ENCODE measurements at regions not wholly inside any gene's neighbourhood (a gene's known extent, or its start where the extent isn't known, plus 50 kb on each side); places are given as distances from the start of the nearest gene placed in this dataset.

GRCh38 chr5:124650147-124650561 lies 96.3 kb downstream of the ZNF608 start:
- H3K27me3 ChIP-seq (ENCODE audit: control insufficient read depth, insufficient read depth, low read length) = no peaks in the 10 kb centered on the region
- H3K27ac ChIP-seq (ENCODE audit: low read depth, low read length) = no peak overlapping the region
- no peak overlapping the region for H3K9ac ChIP-seq (ENCODE audit: low read length)
- no peak overlapping the region for H3K4me3 ChIP-seq (ENCODE audit: low read length)
- peaks cover 16% of the 10 kb centered on the region for H3K4me1 ChIP-seq (ENCODE audit: control insufficient read depth, insufficient read depth, low read length)
- no peaks in the 10 kb centered on the region for H3K36me3 ChIP-seq (ENCODE audit: control insufficient read depth, insufficient read depth, low read length)

- peaks cover 12% of the 10 kb centered on the region for H3K4me1 ChIP-seq (ENCODE audit: control insufficient read depth, insufficient read depth, low read length)
- H3K36me3 ChIP-seq (ENCODE audit: control insufficient read depth, insufficient read depth, low read length) = no peaks in the 10 kb centered on the region
- no peak overlapping the region for H3K9ac ChIP-seq (ENCODE audit: low read length)
- H3K27me3 ChIP-seq (ENCODE audit: control insufficient read depth, insufficient read depth, low read length) = no peaks in the 10 kb centered on the region
- no peak overlapping the region for H3K27ac ChIP-seq (ENCODE audit: low read depth, low read length)
- H3K4me3 ChIP-seq (ENCODE audit: low read length) = no peak overlapping the region
Observed at GRCh38 chr5:124649491-124650146, 96.8 kb downstream of the ZNF608 start.

GRCh38 chr5:124648902-124649467 lies 97.5 kb downstream of the ZNF608 start:
- no peaks in the 10 kb centered on the region for H3K27me3 ChIP-seq (ENCODE audit: control insufficient read depth, insufficient read depth, low read length)
- H3K4me1 ChIP-seq (ENCODE audit: control insufficient read depth, insufficient read depth, low read length) = peaks cover 12% of the 10 kb centered on the region
- peaks cover 3% of the 10 kb centered on the region for H3K36me3 ChIP-seq (ENCODE audit: control insufficient read depth, insufficient read depth, low read length)
- no peak overlapping the region for H3K9ac ChIP-seq (ENCODE audit: low read length)
- H3K4me3 ChIP-seq (ENCODE audit: low read length) = no peak overlapping the region
- no peak overlapping the region for H3K27ac ChIP-seq (ENCODE audit: low read depth, low read length)

GRCh38 chr5:124647352-124647751 lies 99.1 kb downstream of the ZNF608 start:
- peaks cover 3% of the 10 kb centered on the region for H3K36me3 ChIP-seq (ENCODE audit: control insufficient read depth, insufficient read depth, low read length)
- peaks cover 10% of the 10 kb centered on the region for H3K4me1 ChIP-seq (ENCODE audit: control insufficient read depth, insufficient read depth, low read length)
- no peak overlapping the region for H3K4me3 ChIP-seq (ENCODE audit: low read length)
- no peak overlapping the region for H3K27ac ChIP-seq (ENCODE audit: low read depth, low read length)
- H3K9ac ChIP-seq (ENCODE audit: low read length) = no peak overlapping the region
- no peaks in the 10 kb centered on the region for H3K27me3 ChIP-seq (ENCODE audit: control insufficient read depth, insufficient read depth, low read length)

- Histone ChIP-seq H3K9ac (ENCODE audit: low read length) (no peak overlapping the region), H3K27ac (ENCODE audit: low read depth, low read length) (no peak overlapping the region), H3K36me3 (ENCODE audit: control insufficient read depth, insufficient read depth, low read length) (peaks cover 3% of the 10 kb centered on the region), H3K4me3 (ENCODE audit: low read length) (no peak overlapping the region), H3K27me3 (ENCODE audit: control insufficient read depth, insufficient read depth, low read length) (no peaks in the 10 kb centered on the region), H3K4me1 (ENCODE audit: control insufficient read depth, insufficient read depth, low read length) (peaks cover 5% of the 10 kb centered on the region)
Observed at GRCh38 chr5:124645396-124645795, 101.0 kb downstream of the ZNF608 start.

- Histone ChIP-seq H3K9ac (ENCODE audit: low read length) (no peak overlapping the region), H3K36me3 (ENCODE audit: control insufficient read depth, insufficient read depth, low read length) (peaks cover 3% of the 10 kb centered on the region), H3K27ac (ENCODE audit: low read depth, low read length) (no peak overlapping the region), H3K4me3 (ENCODE audit: low read length) (no peak overlapping the region), H3K27me3 (ENCODE audit: control insufficient read depth, insufficient read depth, low read length) (no peaks in the 10 kb centered on the region), H3K4me1 (ENCODE audit: control insufficient read depth, insufficient read depth, low read length) (peaks cover 2% of the 10 kb centered on the region)
Observed at GRCh38 chr5:124644582-124644981, 101.9 kb downstream of the ZNF608 start.

- H3K4me1 ChIP-seq (ENCODE audit: control insufficient read depth, insufficient read depth, low read length) = no peaks in the 10 kb centered on the region
- peaks cover 3% of the 10 kb centered on the region for H3K36me3 ChIP-seq (ENCODE audit: control insufficient read depth, insufficient read depth, low read length)
- no peak overlapping the region for H3K9ac ChIP-seq (ENCODE audit: low read length)
- no peaks in the 10 kb centered on the region for H3K27me3 ChIP-seq (ENCODE audit: control insufficient read depth, insufficient read depth, low read length)
- no peak overlapping the region for H3K27ac ChIP-seq (ENCODE audit: low read depth, low read length)
- H3K4me3 ChIP-seq (ENCODE audit: low read length) = no peak overlapping the region
Observed at GRCh38 chr5:124644138-124644537, 102.3 kb downstream of the ZNF608 start.

GRCh38 chr5:124643336-124643735 lies 103.1 kb downstream of the ZNF608 start:
- H3K4me3 ChIP-seq (ENCODE audit: low read length) = no peak overlapping the region

GRCh38 chr5:124642151-124642550 lies 104.3 kb downstream of the ZNF608 start:
- Histone ChIP-seq H3K4me1 (ENCODE audit: control insufficient read depth, insufficient read depth, low read length) (no peaks in the 10 kb centered on the region), H3K27me3 (ENCODE audit: control insufficient read depth, insufficient read depth, low read length) (no peaks in the 10 kb centered on the region), H3K9ac (ENCODE audit: low read length) (no peak overlapping the region), H3K27ac (ENCODE audit: low read depth, low read length) (no peak overlapping the region), H3K4me3 (ENCODE audit: low read length) (no peak overlapping the region), H3K36me3 (ENCODE audit: control insufficient read depth, insufficient read depth, low read length) (peaks cover 3% of the 10 kb centered on the region)

More at GRCh38 chr5:124643336-124643735, 103.1 kb downstream of the ZNF608 start:
- H3K9ac ChIP-seq (ENCODE audit: low read length) = no peak overlapping the region
- no peaks in the 10 kb centered on the region for H3K27me3 ChIP-seq (ENCODE audit: control insufficient read depth, insufficient read depth, low read length)
- no peak overlapping the region for H3K27ac ChIP-seq (ENCODE audit: low read depth, low read length)
- H3K36me3 ChIP-seq (ENCODE audit: control insufficient read depth, insufficient read depth, low read length) = peaks cover 3% of the 10 kb centered on the region
- no peaks in the 10 kb centered on the region for H3K4me1 ChIP-seq (ENCODE audit: control insufficient read depth, insufficient read depth, low read length)

- H3K36me3 ChIP-seq (ENCODE audit: control insufficient read depth, insufficient read depth, low read length) = peaks cover 3% of the 10 kb centered on the region
- no peak overlapping the region for H3K9ac ChIP-seq (ENCODE audit: low read length)
- H3K4me1 ChIP-seq (ENCODE audit: control insufficient read depth, insufficient read depth, low read length) = no peaks in the 10 kb centered on the region
- H3K27me3 ChIP-seq (ENCODE audit: control insufficient read depth, insufficient read depth, low read length) = no peaks in the 10 kb centered on the region
- H3K4me3 ChIP-seq (ENCODE audit: low read length) = no peak overlapping the region
- H3K27ac ChIP-seq (ENCODE audit: low read depth, low read length) = no peak overlapping the region
Observed at GRCh38 chr5:124641154-124641792, 105.2 kb downstream of the ZNF608 start.

- no peak overlapping the region for H3K4me3 ChIP-seq (ENCODE audit: low read length)
- peaks cover 2% of the 10 kb centered on the region for H3K36me3 ChIP-seq (ENCODE audit: control insufficient read depth, insufficient read depth, low read length)
- H3K4me1 ChIP-seq (ENCODE audit: control insufficient read depth, insufficient read depth, low read length) = peaks cover 4% of the 10 kb centered on the region
- no peak overlapping the region for H3K27ac ChIP-seq (ENCODE audit: low read depth, low read length)
- no peak overlapping the region for H3K9ac ChIP-seq (ENCODE audit: low read length)
- H3K27me3 ChIP-seq (ENCODE audit: control insufficient read depth, insufficient read depth, low read length) = no peaks in the 10 kb centered on the region
Observed at GRCh38 chr5:124639095-124639665, 107.3 kb downstream of the ZNF608 start.

GRCh38 chr5:124637011-124637410 lies 109.4 kb downstream of the ZNF608 start:
- Histone ChIP-seq H3K27ac (ENCODE audit: low read depth, low read length) (no peak overlapping the region), H3K4me3 (ENCODE audit: low read length) (no peak overlapping the region), H3K9ac (ENCODE audit: low read length) (no peak overlapping the region)

More at GRCh38 chr5:124637011-124637410, 109.4 kb downstream of the ZNF608 start:
- Histone ChIP-seq H3K36me3 (ENCODE audit: control insufficient read depth, insufficient read depth, low read length) (no peaks in the 10 kb centered on the region), H3K4me1 (ENCODE audit: control insufficient read depth, insufficient read depth, low read length) (peaks cover 4% of the 10 kb centered on the region), H3K27me3 (ENCODE audit: control insufficient read depth, insufficient read depth, low read length) (no peaks in the 10 kb centered on the region)

All from rectal smooth muscle tissue (tissue), 1 donor.